Jurkat, Clone E6-1 (cell line): ENCODE measurements at regions not wholly inside any gene's neighbourhood (a gene's known extent, or its start where the extent isn't known, plus 50 kb on each side); places are given as distances from the start of the nearest gene placed in this dataset.
"Not testable (repeated sequence)": the region's sequence is repeated elsewhere in the genome, so short reads cannot be mapped to it uniquely, and the experiment has no call there.

Experiments used
- DNase-seq: peaks from one replicate; pipeline ENCODE4 v3.0.0-alpha.2; 2011; ENCODE audit warnings: low read depth, low spot score
- H3K4me3 ChIP-seq: 2 replicates; pipeline ENCODE4 v1.5.1; 2011; ENCODE audit warnings: mild to moderate bottlenecking, low read length, control low read depth, moderate library complexity

DNA sequence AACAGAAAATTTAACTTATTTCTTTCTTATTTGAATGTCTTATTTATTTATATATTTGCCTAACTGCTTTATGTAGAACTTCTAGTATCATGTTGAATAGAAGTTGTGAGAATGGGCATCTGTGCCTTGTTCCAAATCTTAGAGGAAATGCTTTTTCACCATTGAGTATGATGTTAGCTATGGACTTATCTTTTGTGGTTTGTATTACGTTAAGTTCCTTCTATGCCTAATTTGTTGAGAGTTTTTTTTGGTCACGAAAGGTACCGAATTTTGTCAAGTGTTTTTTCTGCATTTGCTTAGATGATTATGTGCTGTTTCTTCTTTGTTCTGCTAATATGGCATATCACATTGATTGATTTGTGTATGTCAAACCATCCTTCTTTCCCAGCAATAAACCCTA is 161.0 kb upstream of the TRIM24 start:
- no peak for DNase-seq
- H3K4me3 ChIP-seq = no peak overlapping the region

DNA sequence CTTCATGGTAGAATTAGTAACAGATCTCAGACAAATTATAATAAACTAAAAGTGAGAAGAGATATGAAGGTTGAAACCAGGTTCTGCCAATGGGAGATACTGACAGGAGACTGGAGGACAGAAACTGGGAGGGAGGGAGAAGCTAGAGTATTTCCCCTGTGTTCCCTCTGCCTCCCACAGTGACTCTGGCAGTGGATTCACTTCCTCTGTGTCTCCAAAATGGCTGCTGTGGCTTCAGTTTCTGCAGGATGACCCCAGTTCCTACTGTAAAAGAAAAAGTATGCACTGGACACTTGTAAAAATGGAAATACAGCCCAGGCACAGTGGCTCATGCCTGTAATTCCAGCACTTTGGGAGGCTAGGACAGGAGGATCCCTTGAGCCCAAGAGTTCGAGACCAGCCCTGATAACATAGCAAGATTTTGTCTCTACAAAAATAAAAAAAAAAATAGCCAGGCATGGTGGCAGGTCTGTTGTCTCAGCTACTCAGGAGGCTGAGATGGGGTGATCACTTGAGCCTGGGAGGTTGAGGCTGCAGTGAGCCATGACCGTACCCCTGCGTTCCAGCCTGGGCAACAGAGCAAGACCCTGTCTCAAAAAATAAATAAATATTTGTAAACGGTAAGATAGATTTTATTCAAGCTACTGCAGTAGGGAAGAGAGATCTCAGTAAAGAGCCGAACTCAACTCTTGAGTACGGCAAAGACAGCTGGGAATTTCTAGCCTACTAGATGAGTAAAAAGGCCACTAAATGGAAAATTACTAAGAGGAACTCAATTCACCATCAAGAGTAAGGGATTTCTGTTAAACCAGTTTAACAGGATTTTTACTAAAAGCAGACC is 156.6 kb upstream of the TRIM24 start:
- DNase-seq = no peak

DNA sequence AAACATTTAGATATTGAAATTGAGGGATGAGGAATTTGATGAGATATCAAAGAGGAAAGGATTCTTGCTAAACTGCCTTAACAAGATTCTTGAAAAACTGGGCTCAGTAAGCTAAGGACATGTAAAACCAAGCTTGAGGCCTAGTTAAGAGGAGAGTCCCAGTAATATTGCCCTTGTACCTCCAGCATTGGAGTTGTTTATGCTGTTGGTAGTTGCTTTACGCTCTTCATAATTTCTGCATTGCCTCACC is 156.1 kb upstream of the TRIM24 start:
- DNase-seq = no peak

More for the DNA sequence above, 156.6 kb upstream of the TRIM24 start:
- no peak overlapping the region for H3K4me3 ChIP-seq

DNA sequence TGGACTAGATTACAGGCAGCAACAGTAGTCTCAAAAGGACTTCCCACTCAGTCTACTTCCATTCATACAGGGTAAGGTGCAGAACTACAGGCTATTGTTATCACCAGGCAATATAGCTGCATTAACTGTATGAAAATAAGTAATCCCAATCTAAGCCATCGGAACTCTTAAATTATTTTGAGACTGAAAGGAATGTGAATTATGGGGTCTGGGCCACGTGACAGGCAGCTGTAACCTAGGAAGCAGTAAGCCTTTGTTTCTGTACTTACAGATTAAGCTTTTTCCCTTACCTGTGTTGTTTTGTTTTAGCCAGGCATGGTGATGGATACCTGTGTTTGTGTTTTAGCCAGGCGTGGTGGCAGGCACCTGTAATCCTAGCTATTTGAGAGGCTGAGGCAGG is 152.4 kb upstream of the TRIM24 start:
- no peak for DNase-seq
- H3K4me3 ChIP-seq = no peak overlapping the region

More for the DNA sequence above, 156.1 kb upstream of the TRIM24 start:
- no peak overlapping the region for H3K4me3 ChIP-seq

DNA sequence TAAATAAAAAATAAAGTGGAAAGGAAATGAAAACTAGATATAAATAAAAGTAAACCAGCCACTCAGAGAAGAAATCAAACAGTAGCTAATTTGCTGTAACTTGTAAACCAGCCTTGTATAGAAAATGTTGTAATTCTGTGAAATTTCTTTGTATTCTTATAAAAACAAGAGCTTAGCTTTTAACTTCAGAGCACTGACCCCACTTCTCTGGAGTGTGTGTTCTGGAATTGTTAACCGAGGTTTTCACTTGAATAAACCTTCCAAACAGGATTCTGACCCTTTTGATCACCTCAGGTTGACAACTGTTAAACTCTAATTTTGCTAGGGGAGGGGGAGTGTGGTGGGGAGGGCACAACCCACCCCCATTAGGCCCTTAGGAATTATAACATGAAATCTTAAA is 151.9 kb upstream of the TRIM24 start:
- H3K4me3 ChIP-seq = no peak overlapping the region
- no peak for DNase-seq

DNA sequence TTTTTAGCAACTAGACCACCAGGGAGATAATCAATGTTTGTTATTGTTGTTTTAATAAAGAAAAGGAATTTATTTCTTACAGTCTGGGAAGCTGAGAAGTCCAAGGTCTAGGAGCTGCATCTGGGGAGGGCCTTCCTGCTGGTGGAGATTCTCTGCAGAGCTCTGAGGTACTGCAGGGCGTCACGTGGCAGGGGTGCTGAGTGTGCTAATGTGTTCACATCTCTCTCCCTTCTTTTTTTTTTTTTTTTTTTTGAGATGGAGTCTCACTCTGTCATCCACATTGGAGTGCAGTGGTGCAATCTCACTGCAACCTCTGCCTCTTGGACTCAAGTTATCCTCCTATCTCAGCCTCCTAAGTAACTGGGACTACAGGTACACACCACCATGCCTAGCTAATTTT is 150.9 kb upstream of the TRIM24 start:
- no peak for DNase-seq
- no peak overlapping the region for H3K4me3 ChIP-seq

DNA sequence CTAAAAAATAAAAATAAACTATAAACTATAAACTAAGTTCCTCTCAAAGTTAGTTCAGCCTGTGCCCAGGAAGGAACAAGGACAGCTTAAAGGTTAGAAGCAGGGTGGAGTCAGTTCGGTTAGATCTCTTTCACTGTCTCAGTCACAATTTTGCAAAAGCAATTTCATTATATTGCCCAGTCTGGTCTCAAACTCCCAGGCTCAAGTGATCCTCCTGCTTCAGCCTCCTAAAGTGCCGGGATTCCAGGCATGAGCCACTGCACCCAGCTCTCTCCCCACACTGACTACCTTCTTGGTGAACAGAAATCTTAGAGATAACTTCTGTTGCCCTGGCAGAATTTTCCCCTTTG is 146.3 kb upstream of the TRIM24 start:
- no peak overlapping the region for H3K4me3 ChIP-seq
- DNase-seq = no peak

DNA sequence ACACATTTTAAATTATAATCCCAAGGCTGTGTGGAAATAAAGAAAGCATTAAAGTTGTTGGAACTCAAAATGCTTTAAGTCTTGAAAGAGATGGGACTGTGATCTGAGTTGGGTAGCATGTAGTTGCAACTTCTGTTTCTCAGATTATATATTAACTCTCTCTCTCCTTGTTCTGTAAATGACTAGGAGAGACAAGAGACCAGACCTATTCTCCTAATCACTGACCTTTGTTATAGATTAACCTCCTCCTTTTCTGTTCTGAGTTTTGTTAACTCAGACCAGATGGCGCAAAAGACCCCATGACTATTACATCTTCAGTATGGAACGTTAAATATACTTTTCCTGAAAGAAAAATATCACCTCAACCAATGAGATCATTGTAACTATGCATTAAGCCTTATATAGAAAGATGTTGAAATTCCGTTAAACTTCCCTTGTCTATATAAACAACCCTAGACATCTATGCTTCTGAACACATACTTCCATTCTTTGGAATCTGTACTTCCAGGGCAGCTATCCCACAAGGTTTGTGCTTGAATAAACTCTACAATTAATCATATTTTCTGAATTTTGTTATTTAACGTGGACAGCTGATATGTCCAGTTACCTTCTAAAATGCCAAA is 143.5 kb upstream of the TRIM24 start:
- no peak for DNase-seq
- H3K4me3 ChIP-seq = no peak overlapping the region

DNA sequence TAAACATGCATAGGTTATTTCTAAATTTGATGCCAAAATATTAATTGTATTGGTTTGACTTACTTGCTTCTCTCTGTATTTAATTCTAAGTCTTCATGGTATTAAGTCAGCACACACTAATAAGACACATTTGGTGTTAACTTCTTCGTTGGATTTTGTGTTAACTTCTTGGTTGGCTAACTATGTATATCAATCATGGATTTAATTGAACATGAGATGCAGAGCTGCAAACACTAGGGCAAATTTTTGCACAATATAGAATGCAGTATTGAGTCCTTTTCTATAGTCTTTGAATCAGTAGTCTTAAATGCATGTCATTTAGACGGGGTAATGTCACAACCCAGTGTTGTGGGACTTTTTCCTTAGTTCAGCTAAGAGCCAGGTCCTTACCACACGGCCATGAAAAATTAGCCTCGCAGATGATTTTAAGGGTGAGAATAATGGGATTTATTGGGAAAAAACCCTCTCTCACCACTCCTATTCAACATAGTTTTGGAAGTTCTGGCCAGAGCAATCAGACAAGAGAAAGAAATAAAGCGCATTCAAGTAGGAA is 142.9 kb upstream of the TRIM24 start:
- DNase-seq = no peak
- no peak overlapping the region for H3K4me3 ChIP-seq

DNA sequence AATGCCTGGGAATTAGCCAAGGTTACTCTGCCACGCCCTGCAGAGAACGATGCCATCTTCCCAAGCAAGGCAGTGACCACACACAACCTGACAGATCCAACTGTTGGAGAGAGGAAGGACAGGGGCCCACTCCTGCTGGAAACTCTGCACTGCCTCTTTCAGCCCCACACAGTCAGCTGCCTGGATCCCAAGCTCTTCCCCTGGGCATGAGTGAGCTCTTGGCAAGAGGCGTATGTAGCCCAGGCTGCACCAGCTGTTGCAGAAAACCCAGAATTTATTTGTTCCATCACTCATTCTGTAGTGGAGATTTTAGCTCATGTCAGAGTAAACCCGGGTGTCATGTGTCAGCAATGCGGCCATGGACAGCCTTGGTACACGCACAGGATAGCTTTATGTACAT is 135.1 kb upstream of the TRIM24 start:
- no peak for DNase-seq
- H3K4me3 ChIP-seq = no peak overlapping the region

DNA sequence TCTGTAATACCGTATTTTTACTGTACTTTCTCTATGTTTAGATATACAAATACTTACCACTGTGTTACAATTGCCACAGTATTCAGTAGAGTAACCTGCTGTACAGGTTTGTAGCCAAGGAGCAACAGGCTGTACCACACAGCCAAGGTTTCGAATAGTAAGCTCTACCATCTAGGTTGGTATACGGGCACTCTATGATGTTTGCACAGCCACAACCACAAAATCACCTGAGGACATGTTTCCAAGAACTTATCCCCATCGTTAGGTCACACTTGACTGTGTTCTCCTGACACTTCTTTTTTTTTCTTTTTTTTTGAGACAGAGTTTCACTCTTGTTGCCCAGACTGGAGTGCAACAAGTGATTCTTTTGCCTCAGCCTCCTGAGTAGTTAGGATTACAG is 134.6 kb upstream of the TRIM24 start:
- no peak overlapping the region for H3K4me3 ChIP-seq
- no peak for DNase-seq

DNA sequence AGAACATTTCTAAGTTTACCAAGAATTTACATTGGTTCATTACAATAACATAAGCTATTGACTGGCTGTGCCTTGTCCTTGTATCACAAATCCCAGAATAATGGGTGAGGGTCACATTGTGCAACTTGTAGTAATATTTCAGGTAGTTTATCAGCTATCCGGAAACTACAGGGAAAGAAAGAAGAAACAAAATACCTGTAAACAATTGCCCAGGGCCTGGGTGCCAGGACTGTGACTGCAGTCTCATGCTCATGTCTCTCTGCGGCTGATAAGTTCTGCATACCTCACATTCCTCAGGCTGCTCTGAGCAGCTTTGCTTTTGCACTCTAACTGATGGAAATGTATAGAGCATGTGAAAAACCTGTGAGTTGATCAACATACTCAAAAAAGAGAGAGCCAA is 131.8 kb upstream of the TRIM24 start:
- H3K4me3 ChIP-seq = no peak overlapping the region
- DNase-seq = no peak

DNA sequence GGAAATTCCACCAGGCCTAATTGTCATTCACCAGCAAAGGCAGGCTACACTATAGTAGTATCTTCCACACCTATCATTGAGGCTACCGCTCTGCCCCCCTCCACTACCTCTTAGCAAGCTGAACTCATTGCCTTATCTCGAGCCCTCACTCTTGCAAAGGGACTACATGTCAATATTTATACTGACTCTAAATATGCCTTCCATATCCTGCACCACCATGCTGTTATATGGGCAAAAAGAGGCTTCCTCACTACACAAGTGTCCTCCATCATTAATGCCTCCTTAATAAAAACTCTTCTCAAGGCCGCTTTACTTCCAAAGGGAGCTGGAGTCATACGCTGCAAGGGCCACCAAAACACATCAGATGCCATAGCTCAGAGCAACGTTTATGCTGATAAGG is 127.2 kb upstream of the TRIM24 start:
- not testable (repeated sequence) for DNase-seq

DNA sequence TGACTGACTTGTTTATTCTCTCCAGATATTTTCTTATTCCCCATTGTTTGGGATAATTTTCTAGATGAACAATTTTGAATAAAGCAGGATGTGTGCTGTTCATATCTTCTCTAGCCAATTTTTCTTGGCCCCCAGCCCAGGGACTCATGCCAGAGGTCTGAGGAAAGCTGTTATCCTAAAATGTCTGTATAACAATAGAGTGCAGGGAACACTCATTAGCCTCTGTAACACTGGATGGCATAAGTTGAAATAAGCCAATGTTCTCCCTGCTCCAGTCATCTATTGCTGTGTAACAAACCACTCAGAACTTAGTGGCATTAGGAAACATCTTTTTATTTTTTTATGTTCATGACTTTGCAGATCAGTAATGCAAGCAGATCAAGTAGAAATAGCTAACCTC is 121.7 kb upstream of the TRIM24 start:
- no peak for DNase-seq
- no peak overlapping the region for H3K4me3 ChIP-seq

More for the DNA sequence above, 127.2 kb upstream of the TRIM24 start:
- not testable (repeated sequence) for H3K4me3 ChIP-seq

DNA sequence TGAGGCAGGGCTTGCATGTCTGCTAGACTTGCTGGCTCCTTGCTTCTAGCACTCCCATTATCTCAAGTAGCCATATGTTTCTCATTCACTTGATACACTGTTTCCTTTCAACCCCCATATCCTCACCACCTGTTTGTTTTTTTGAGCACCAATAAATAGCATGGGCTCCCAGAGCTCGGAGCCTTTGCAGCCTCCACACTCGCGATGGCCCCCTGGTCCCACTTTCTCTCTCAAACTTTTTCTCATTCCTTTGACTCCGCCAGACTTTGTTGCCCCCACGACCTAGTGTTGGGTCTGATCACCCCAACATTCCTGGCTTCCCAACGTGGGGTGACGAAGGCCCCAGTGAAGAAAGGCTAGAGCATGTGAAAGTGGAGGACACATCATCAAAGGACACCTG is 120.8 kb upstream of the TRIM24 start:
- DNase-seq, H3K4me3 ChIP-seq: not testable (repeated sequence)

DNA sequence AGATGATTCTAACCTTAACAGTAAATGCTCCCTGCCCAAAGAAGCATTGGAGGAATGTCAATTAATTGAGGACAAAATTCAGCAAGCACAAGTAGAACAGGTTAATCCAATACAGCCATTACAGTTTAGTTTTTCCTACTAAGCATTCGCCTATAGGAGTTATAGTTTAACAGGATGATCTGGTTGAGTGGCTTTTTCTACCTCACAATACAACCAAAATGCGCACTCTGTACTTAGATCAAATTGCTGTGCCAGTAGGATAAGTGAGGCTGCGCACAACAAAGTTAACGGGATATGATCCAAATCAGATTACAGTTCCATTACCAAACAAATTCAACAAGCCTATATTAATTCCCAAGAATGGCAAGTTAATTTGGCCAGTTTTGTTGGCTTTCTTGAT is 117.1 kb upstream of the TRIM24 start:
- DNase-seq = no peak
- H3K4me3 ChIP-seq = no peak overlapping the region

DNA sequence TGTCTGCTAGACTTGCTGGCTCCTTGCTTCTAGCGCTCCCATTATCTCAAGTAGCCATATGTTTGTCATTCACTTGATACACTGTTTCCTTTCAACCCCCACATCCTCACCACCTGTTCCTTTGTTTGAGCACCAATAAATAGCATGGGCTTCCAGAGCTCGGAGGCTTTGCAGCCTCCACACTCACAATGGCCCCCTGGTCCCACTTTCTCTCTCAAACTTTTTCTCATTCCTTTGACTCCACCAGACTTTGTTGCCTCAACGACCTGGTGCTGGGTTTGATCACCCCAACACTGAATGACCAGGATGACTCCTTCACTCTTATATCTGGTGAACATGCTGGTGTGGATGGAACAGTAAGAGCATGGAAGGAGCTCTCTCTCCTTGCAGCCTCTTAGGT is 114.5 kb upstream of the TRIM24 start:
- H3K4me3 ChIP-seq = no peak overlapping the region
- no peak for DNase-seq

DNA sequence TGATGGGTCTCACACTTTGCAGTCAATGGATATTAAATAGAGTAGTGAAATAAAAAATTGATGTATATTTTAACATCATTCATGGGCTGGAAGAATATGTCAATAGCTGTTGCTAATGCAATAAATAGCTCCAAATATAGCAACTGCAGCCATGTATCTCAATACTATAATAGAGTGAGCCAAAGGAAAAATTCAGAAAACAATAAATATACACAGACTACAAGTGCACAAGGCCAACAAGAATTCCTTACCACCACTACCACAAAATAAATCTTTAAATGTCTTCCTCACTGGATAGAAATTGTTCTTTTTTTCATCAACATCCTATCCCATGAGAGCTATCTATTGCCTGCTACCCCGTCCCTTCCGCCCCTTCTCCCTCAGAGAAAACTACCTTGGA is 113.1 kb upstream of the TRIM24 start:
- H3K4me3 ChIP-seq = no peak overlapping the region
- DNase-seq = no peak

DNA sequence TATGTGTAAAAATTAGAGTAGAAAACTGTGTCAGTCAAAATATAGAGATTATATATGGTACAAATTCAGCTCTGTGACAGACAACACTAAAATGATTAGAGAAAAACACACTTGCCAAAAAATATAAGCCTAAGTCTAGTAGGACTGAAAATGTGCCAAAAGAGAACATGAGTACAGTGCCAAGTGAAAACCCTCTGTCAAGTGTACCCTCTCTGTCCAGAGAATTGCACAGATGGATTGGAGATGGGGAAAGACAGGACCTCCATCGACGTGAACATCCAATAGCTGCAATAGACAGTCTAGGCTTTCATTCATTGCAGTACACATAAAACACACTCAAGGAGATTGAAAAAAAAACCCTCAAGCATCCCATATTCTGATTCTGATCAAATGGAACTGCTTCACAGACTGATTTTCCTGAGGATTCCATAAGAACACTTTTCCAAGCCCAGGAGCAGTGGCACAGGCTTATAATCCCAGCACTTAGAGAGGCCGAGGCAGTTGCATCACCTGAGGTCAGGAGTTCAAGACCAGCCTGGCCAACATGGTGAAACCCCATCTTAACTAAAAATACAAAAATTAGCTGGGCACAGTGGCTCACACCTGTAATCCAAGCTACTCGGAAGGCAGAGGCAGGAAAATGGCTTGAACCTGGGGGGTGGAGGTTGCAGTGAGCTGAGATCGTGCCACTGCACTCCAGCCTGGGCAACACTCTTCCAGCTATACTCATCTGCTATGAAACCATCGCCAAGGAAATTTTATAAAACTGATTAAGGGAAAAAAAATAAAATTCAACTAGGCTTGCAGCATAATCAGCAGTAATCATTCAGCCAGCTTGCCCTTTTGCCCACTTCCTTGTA is 110.0 kb upstream of the TRIM24 start:
- no peak overlapping the region for H3K4me3 ChIP-seq
- no peak for DNase-seq

DNA sequence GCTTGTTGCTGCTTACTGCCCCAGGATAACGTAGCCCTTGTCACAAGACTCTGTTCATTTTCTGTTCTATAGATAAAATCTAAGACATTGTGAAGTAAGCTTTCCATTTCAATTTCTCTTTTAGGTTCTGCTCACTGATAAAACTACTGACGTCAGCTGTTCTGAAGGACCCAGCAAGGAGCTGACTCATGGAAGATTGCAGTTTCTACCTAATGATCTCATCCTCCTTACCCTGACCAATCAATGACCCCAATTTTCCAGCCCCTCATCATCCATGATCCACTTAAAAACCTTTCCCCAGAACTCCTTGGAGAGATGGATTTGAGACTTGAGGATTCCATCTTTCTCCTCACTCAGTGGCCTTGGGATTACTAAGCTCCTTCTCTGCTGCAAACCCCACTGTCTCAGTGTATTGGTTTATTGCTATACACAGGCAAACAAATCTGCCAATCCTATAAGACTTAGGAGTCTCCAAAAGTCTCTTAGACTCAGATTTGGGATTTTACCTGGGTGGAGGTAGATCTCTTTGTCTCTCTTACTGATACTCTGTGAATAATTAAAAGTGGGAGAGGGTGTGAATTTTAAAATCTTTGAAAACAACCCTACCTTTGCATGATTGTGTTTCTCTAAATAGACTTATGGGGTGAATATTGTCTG is 109.2 kb upstream of the TRIM24 start:
- H3K4me3 ChIP-seq = no peak overlapping the region
- no peak for DNase-seq
